ENCODE measurements at regions not wholly inside any gene's neighbourhood (a gene's known extent, or its start where the extent isn't known, plus 50 kb on each side); places are given as distances from the start of the nearest gene placed in this dataset.
"Not testable (repeated sequence)": the region's sequence is repeated elsewhere in the genome, so short reads cannot be mapped to it uniquely, and the experiment has no call there.

DNA sequence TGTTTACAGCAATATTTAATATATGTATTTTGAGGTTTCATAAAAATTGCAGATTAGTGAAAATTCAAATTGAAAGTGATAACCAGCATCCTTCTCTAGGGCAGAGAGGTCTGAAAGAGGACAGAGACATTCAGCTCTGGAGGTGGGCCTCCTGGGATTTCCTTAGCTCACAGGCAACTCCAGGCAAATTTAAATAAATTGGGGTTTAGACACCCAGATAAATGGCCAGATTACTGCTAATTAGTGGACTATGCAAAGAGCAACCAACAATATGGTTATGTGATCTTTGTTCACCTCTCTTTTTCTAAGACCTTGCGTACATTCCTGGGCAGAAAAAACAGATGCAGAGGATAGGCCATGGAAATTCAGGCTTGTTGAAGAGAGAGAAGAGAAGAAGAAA, 1282.8 kb upstream of the ACVR2A start:
- Mint-ChIP-seq H3K27me3 (no peaks in the 10 kb centered on the region), H3K36me3 (no peaks in the 10 kb centered on the region), H3K4me1 (ENCODE audit: low read depth) (no peaks in the 10 kb centered on the region), H3K27ac (no peak overlapping the region), H3K9me3 (ENCODE audit: low read depth) (no peaks in the 10 kb centered on the region), H3K4me3 (no peak overlapping the region)

DNA sequence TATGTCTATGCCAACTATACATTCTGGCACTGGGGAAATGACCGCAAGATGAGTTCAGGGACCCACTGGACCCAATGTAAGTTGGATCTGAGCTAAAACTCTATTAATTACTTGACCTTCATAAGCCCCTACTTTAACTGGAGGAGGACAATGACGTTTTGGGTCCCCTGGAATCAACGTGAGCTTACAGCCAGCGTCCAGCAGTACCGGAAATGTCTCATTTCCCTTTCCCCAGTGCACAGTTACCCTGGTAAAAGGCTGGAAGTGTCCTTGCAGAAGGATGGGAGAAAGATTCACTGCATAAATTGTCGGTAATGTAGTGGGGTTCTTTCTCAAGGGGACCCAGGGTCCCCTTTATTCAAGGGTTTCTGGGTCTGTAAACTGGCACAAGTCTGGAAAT, 1297.6 kb upstream of the ACVR2A start:
- H3K4me3 Mint-ChIP-seq: no peak overlapping the region
- no peak overlapping the region for H3K27ac Mint-ChIP-seq
- H3K36me3 Mint-ChIP-seq: no peaks in the 10 kb centered on the region

DNA sequence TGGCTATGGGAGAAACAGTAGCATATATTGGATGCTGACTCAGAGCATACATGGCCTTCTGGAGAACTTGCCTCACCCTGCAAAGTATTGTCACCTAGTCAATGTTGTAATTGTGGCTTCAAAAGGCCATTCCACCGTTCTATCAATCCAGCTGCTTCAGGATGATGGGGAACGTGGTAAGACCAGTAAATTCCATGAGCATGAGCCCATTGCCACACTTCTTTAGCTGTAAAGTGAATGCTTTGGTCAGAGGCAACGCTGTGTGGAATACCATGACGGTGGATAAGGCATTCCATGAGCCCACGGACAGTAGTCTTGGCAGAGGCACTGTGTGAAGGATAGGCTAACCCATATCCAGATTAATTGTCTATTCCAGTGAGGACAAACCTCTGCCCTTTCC, 1300.1 kb upstream of the ACVR2A start:
- Mint-ChIP-seq H3K4me3 (no peak overlapping the region), H3K27me3 (no peaks in the 10 kb centered on the region), H3K27ac (no peak overlapping the region), H3K4me1 (ENCODE audit: low read depth) (no peaks in the 10 kb centered on the region), H3K36me3 (no peaks in the 10 kb centered on the region), H3K9me3 (ENCODE audit: low read depth) (no peaks in the 10 kb centered on the region)

More for the DNA sequence above, 1297.6 kb upstream of the ACVR2A start:
- no peaks in the 10 kb centered on the region for H3K4me1 Mint-ChIP-seq (ENCODE audit: low read depth)
- no peaks in the 10 kb centered on the region for H3K9me3 Mint-ChIP-seq (ENCODE audit: low read depth)
- H3K27me3 Mint-ChIP-seq: no peaks in the 10 kb centered on the region

- no peak overlapping the region for H3K4me3 Mint-ChIP-seq
- H3K27me3 Mint-ChIP-seq: no peaks in the 10 kb centered on the region
- peaks cover 7% of the 10 kb centered on the region for H3K9me3 Mint-ChIP-seq (ENCODE audit: low read depth)
- H3K27ac Mint-ChIP-seq: no peak overlapping the region
- H3K4me1 Mint-ChIP-seq (ENCODE audit: low read depth): no peaks in the 10 kb centered on the region
- H3K36me3 Mint-ChIP-seq: no peaks in the 10 kb centered on the region
Measured at GRCh38 chr2:146541896-146542295, 1302.9 kb upstream of the ACVR2A start.

GRCh38 chr2:146540271-146540932, 1304.4 kb upstream of the ACVR2A start:
- Mint-ChIP-seq H3K27me3 (no peaks in the 10 kb centered on the region), H3K9me3 (ENCODE audit: low read depth) (peaks cover 7% of the 10 kb centered on the region), H3K4me3 (no peak overlapping the region), H3K36me3 (no peaks in the 10 kb centered on the region), H3K27ac (no peak overlapping the region), H3K4me1 (ENCODE audit: low read depth) (no peaks in the 10 kb centered on the region)

DNA sequence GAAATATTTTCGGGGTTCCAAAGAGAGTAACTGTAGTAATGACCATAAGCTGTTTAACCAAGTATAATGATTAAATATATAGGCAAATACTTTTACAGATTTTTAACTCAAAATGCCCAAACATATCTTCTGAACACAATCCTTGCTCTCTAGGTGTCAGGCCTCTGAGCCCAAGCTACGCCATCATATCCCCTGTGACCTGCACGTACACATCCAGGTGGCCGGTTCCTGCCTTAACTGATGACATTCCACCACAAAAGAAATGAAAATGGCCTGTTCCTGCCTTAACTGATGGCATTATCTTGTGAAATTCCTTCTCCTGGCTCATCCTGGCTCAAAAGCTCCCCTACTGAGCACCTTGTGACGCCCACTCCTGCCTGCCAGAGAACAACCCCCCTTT, 1305.1 kb upstream of the ACVR2A start:
- not testable (repeated sequence) for H3K27me3 Mint-ChIP-seq; H3K9me3 Mint-ChIP-seq (ENCODE audit: low read depth); H3K4me1 Mint-ChIP-seq (ENCODE audit: low read depth); H3K36me3 Mint-ChIP-seq; H3K4me3 Mint-ChIP-seq; H3K27ac Mint-ChIP-seq

- no peak overlapping the region for H3K4me3 Mint-ChIP-seq
- no peaks in the 10 kb centered on the region for H3K4me1 Mint-ChIP-seq (ENCODE audit: low read depth)
- H3K36me3 Mint-ChIP-seq: no peaks in the 10 kb centered on the region
- H3K9me3 Mint-ChIP-seq (ENCODE audit: low read depth): peaks cover 7% of the 10 kb centered on the region
- no peak overlapping the region for H3K27ac Mint-ChIP-seq
- no peaks in the 10 kb centered on the region for H3K27me3 Mint-ChIP-seq
Measured at GRCh38 chr2:146537477-146537876, 1307.4 kb upstream of the ACVR2A start.

DNA sequence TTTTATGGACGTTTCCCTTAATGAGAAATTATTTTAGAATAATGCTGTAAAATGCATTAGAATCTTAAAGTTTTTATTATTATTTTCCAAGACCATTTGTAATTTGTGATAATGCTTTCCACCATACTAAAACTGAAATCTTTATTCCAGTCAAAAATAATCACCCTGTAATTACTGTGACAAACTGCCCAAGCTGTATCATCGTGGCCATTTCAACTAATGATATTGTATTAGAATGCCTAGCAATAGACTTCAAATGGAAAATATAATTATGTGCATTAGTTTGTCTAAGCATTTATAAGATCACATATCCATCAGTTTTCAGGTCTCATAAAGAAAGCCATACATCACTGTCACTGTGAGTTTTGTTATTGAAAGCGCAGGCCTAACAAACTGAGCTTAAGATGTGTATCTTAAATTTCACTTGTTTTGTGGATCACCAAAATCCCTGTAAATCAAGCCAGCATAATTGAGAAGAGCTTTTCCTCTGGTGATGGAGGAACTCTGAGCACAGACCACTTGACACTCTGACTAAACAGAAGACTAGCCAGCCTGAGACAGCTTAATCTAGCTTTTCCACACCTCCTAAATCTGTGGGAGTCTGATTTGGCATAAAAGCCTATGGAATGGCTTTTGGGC, 1312.2 kb upstream of the ACVR2A start:
- Mint-ChIP-seq H3K4me1 (ENCODE audit: low read depth) (no peaks in the 10 kb centered on the region), H3K36me3 (no peaks in the 10 kb centered on the region), H3K4me3 (no peak overlapping the region), H3K27me3 (no peaks in the 10 kb centered on the region), H3K27ac (no peak overlapping the region), H3K9me3 (ENCODE audit: low read depth) (peaks cover under 1% of the 10 kb centered on the region)

- H3K27me3 Mint-ChIP-seq: no peaks in the 10 kb centered on the region
- no peak overlapping the region for H3K27ac Mint-ChIP-seq
- H3K4me1 Mint-ChIP-seq (ENCODE audit: low read depth): no peaks in the 10 kb centered on the region
- H3K4me3 Mint-ChIP-seq: no peak overlapping the region
- H3K36me3 Mint-ChIP-seq: no peaks in the 10 kb centered on the region
- no peaks in the 10 kb centered on the region for H3K9me3 Mint-ChIP-seq (ENCODE audit: low read depth)
Measured at GRCh38 chr2:146532009-146532408, 1312.8 kb upstream of the ACVR2A start.

DNA sequence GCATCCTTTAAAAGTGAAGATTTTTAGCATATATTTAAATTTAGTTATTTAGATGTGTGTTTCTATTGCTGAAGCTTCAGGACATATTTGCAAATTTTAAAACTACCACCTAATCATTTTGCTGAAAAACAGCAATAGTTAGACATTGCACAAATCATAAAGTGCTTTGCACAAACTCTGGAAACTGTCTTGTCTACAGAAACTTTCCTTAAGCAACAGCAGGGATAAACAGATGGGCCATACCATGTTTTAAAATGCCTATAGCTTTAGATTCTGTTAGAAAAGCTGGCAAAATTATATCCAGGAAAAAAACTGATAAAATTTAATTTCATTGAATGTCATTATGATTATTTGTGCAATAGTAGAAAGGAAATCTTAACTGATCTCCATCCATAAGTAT, 1313.9 kb upstream of the ACVR2A start:
- Mint-ChIP-seq H3K27ac (no peak overlapping the region), H3K27me3 (no peaks in the 10 kb centered on the region), H3K9me3 (ENCODE audit: low read depth) (no peaks in the 10 kb centered on the region), H3K4me1 (ENCODE audit: low read depth) (no peaks in the 10 kb centered on the region), H3K4me3 (no peak overlapping the region), H3K36me3 (no peaks in the 10 kb centered on the region)

DNA sequence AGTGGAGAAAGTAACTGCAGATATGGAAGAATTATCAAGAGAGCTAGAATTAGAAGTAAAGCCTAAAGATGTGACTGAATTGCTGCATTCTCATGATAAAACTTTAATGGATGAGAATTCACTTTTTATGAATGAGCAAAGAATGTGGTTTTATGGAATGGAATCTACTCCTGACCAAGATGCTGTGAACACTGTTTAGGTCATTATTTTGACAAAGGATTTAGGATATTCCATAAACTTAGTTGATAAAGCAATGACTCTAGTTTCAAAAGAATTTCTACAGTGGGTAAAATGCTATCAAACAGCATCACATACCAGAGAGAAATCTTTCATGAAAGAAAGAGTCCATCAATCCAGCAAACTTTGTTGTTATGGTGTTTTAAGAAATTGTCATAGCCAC, 1317.7 kb upstream of the ACVR2A start:
- Mint-ChIP-seq H3K4me1 (ENCODE audit: low read depth) (no peaks in the 10 kb centered on the region), H3K4me3 (no peak overlapping the region), H3K27ac (no peak overlapping the region), H3K27me3 (no peaks in the 10 kb centered on the region), H3K36me3 (no peaks in the 10 kb centered on the region), H3K9me3 (ENCODE audit: low read depth) (no peaks in the 10 kb centered on the region)

DNA sequence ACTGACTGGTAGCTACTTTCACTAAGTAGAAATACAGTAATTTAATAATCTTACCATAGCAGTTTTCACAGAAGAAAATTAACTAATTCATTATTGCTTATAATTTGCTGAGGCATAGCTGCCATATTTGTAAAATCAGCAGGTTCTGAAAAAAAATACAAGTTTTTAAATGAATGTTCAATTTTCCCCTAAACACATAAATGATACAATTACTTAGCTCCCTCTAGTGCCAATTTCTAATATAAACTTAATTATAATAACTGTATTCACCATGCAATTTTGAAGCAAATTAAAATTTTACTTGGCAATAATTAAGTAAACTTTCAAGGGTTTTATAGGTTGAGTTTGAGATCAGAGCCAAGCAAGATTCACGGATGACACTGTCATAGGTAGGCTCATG, 1321.6 kb upstream of the ACVR2A start:
- Mint-ChIP-seq H3K4me1 (ENCODE audit: low read depth) (no peaks in the 10 kb centered on the region), H3K36me3 (no peaks in the 10 kb centered on the region), H3K9me3 (ENCODE audit: low read depth) (no peaks in the 10 kb centered on the region), H3K27ac (no peak overlapping the region), H3K4me3 (no peak overlapping the region), H3K27me3 (no peaks in the 10 kb centered on the region)

GRCh38 chr2:146506851-146507250, 1338.0 kb upstream of the ACVR2A start:
- Mint-ChIP-seq H3K36me3 (no peaks in the 10 kb centered on the region), H3K9me3 (ENCODE audit: low read depth) (peaks cover 5% of the 10 kb centered on the region), H3K4me1 (ENCODE audit: low read depth) (no peaks in the 10 kb centered on the region), H3K4me3 (no peak overlapping the region), H3K27me3 (no peaks in the 10 kb centered on the region), H3K27ac (no peak overlapping the region)

GRCh38 chr2:146503366-146503765, 1341.5 kb upstream of the ACVR2A start:
- no peak overlapping the region for H3K4me3 Mint-ChIP-seq
- peaks cover 5% of the 10 kb centered on the region for H3K9me3 Mint-ChIP-seq (ENCODE audit: low read depth)
- no peak overlapping the region for H3K27ac Mint-ChIP-seq
- no peaks in the 10 kb centered on the region for H3K36me3 Mint-ChIP-seq
- H3K27me3 Mint-ChIP-seq: no peaks in the 10 kb centered on the region
- H3K4me1 Mint-ChIP-seq (ENCODE audit: low read depth): no peaks in the 10 kb centered on the region

GRCh38 chr2:146496248-146496647, 1348.6 kb upstream of the ACVR2A start:
- H3K9me3 Mint-ChIP-seq (ENCODE audit: low read depth): no peaks in the 10 kb centered on the region

GRCh38 chr2:146489386-146489785, 1355.4 kb upstream of the ACVR2A start:
- Mint-ChIP-seq H3K4me1 (ENCODE audit: low read depth) (no peaks in the 10 kb centered on the region), H3K9me3 (ENCODE audit: low read depth) (peaks cover 3% of the 10 kb centered on the region), H3K4me3 (no peak overlapping the region), H3K36me3 (no peaks in the 10 kb centered on the region), H3K27me3 (no peaks in the 10 kb centered on the region), H3K27ac (no peak overlapping the region)

More at GRCh38 chr2:146496248-146496647, 1348.6 kb upstream of the ACVR2A start:
- Mint-ChIP-seq H3K4me3 (no peak overlapping the region), H3K4me1 (ENCODE audit: low read depth) (no peaks in the 10 kb centered on the region), H3K27me3 (no peaks in the 10 kb centered on the region), H3K27ac (no peak overlapping the region), H3K36me3 (no peaks in the 10 kb centered on the region)

All from activated naive CD8-positive, alpha-beta T cell (primary cell).